GM20431 (cell line): ENCODE measurements at regions not wholly inside any gene's neighbourhood (a gene's known extent, or its start where the extent isn't known, plus 50 kb on each side); places are given as distances from the start of the nearest gene placed in this dataset.
"Not testable (repeated sequence)": the region's sequence is repeated elsewhere in the genome, so short reads cannot be mapped to it uniquely, and the experiment has no call there.

Source experiments
- in situ Hi-C: fragments of 300-500 bp; cut with MseI, MboI; formaldehyde crosslinking; loops from one replicate; pipeline ENCODE4 v1.15.0; 2020; ENCODE audit warnings: low sequenced_read_pairs; ENCODE audit not compliant: unreplicated experiment

DNA sequence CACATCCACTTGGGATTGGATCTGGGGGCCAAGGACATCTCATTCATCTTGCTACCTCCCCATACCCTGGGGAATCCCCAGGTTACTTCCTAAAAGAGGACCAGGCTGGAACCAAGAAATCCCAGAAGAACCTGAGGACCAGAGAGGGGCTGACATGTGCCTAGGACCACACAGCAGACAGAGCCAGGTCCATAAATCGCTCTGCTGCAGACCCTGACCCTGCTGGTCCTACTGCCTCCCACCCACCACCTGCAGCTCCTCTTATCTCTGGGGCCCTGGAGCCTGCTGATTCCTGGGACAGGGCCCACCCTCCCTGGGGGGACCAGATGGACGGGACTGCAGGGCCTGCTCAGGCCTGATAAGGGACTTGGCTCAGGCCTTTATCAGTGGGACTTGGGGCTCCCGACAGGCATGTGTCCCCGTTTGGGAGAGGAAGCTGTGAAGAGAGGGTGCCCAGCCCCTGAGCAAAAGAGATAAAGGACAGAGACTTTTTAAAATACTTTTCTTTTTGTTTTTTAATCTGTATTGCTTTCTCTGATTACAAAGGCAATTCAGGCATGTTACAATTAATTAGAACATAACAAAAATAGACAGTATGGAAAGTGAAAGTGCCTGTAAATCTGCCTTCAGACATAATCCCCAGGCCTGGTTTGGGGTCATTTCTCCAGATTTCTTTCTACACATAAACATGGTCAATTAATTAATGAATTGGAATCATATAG is 101.3 kb upstream of the LARP1 start:
- in situ Hi-C loops: no loop called here

DNA sequence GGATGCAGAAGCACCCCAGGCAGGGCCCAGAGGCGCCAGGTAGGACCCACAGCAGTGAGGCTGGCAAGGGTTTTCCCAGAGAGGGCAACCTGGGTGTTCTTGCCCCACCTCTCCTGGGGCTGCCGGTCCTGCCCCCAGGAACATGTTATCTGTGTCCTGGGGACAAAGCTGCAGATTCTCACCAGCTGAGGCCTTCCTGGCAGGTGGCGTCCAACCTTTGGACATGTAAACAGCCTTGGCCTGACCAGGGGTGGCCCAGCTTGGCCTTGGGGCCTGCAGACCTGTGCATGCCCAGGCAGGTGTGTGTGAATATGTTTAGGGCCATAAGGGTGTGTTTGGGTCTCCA is 101.8 kb upstream of the LARP1 start:
- in situ Hi-C loops: no loop called here

DNA sequence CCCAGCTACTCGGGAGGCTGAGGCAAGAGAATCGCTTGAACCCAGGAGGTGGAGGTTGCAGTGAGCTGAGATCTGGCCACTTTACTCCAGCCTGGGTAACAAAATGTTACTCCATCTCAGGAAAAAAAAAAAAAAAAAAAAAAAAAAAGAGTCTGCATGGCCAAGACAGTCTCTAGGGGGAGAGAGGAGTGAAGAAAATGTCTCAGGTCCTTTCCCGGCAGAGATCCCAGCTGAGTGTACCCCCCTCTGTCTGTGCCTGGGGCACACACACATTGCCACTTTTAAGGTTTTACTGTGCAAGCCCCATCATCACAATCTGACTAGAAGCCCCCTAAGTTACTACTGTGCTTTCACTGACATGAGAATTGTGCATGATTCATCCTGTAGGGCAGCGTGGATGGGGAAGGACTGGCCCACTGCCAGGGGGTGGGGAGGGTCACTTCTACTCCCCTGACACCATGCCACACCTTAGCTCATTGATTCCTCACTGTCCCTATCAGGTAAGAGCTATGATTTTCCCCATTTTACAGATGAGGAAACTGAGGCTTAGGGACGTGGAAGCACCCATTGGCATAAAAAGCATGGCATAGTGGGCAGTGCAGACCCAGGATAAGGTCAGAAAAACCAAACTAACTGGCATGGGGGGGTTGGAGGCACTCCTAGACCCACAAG is 102.3 kb upstream of the LARP1 start:
- in situ Hi-C loops: no loop called here

DNA sequence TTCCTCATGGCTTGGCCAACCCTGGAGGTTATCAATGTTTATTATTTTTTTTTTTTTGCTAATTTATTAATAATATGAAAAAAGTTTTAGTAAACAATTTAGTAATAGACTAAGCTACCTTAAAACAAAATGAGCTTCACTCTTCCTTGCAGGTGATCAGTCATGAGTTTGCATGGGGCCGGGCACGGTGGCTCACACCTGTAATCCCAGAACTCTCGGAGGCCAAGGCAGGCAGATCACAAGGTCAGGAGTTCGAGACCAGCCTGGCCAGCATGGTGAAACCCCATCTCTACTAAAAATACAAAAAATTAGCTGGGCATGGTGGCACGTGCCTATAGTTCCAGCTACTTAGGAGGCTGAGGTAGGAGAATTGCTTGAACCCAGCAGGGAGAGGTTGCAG is 103.4 kb upstream of the LARP1 start:
- in situ Hi-C loops: not testable (repeated sequence)

DNA sequence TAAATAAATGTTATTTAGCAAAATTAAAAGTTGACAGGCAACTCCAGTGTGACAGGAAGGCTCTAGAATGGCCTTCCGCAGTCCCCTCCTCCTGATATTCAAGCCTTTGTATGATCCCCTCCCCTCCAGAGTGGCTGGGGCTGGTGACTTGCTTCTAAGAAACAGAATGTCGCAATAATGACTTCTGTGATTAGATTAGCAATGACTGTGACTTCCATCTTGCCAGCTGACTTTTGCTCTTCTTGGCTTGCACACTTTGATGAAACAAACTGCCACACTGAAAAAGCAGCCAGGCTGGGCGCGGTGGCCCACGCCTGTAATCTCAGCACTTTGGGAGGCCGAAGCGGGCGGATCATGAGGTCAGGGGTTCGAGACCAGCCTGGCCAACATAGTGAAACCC is 106.5 kb upstream of the LARP1 start:
- in situ Hi-C loops: loop anchor here (25.0 kb wide), 1 partner anchor 164 kb away; no protein-coding TSS in a partner anchor

DNA sequence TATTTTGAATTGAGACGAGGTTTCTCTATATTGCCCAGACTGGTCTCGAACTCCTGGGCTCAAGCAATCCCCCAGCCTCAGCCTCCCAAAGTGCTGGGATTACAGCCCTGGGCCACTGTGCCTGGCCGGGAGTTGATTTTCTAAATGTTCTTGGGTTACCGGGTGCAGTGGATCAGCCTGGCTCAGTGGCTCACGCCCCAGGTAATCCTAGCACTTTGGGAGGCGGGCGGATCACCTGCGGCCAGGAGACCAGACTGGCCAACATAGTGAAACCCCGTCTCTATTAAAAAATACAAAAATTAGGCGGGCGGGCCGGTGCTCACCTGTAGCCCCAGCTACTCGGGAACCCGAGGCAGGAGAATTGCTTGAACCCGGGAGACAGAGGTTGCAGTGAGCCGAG is 106.9 kb upstream of the LARP1 start:
- in situ Hi-C loops: loop anchor here (25.0 kb wide), 1 partner anchor 164 kb away; no protein-coding TSS in a partner anchor

DNA sequence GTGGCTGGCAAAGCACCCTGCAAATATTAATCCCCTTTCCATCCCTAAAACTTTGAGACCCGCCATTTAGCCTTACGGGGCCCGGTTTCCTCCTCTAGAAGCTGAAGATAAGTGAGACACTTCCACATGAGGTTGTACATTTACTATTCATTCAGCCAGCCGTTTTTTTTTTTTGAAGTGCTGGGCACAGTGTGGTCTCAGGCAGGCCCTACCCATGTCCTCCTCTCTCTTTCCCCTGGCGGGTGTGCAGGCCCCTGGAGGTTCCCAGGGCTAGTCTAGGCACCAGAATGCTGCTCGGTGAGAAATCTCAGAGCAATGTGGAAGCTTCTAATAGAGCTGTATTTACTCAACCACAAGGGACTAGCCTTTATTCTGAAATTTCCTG is 107.4 kb upstream of the LARP1 start:
- in situ Hi-C loops: loop anchor here (25.0 kb wide), 1 partner anchor 165 kb away; no protein-coding TSS in a partner anchor

DNA sequence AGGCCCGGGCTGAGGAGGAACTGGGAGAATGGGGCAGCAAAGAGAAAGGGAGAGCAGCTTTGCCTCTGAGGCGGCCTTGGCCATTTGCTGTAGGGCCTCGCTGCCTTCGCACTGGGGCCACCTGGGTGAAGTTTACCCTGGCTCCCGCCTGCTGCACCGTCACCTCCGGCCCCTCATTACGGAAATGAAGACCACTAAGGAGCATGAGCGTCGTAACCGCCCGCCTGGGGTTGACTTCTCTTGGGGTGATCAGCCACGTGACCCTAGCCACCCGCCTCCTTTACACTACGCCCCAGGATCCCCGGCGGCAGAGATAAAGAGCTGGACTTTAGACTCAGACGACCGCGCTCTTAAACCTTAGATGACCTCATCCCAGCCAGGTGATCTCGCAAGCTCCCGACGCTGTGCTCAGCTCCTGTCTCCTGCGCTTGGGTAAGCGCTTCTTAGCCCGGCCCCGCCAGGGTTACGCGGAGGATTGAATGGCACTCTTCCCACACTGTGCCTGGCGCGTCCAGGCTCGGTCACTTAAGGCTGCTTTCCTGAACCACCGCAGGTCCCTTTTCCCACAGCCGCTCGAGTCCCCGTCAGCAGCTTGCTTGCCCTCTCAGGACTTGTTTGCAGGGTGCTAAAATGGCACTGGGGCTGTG is 107.9 kb upstream of the LARP1 start:
- in situ Hi-C loops: loop anchor here (25.0 kb wide), 1 partner anchor 165 kb away; no protein-coding TSS in a partner anchor

DNA sequence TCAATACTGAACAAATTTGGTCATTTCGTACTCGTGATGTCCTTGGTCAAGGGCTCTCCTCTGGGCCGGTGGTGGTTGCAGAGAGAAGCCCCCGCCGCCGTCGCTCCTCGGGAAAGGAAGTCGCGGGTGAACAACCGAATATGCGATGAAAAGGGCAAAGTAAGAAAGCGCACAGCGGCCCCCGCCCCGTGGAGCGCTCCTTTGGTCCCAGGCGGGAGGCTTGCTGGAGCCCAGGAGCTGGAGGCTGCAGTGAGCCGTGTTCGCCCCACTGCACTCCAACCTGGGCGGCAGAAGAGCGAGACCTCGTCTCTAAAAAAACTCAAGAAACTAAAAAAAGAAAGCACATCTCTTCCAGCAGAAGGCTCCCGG is 108.4 kb upstream of the LARP1 start:
- in situ Hi-C loops: loop anchor here (25.0 kb wide), 1 partner anchor 166 kb away; no protein-coding TSS in a partner anchor

DNA sequence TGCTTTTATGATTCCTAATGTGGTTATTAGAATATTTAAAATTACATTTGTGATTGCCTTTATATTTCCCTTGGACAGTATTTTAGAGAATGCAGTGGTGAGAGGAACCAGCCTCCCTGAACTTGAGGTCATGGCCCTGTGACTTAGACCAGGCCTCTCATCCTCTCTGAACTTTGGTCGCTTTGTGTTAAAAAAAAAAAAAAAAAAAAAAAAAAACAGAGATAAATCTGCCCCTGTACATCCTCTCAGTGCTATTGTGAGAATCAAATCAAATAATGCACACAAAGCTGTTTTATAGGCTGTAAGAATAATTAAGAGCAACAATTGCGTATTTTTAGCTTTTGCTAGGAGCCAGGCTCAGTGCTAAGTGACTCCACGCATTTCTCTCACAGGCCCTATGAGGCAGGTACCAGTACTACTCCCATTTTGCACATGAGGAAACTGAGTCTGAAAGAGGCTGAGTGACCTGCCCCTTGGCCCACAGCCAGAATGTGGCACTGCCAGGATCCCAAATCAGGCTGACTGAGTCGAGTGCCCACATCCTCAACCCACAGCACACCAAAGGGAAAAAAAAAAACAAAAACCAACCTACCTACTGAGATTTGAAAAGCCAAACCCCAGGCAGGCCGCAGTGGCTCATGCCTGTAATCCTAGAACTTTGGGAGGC is 110.3 kb upstream of the LARP1 start:
- in situ Hi-C loops: loop anchor here (25.0 kb wide), 1 partner anchor 167 kb away; no protein-coding TSS in a partner anchor

DNA sequence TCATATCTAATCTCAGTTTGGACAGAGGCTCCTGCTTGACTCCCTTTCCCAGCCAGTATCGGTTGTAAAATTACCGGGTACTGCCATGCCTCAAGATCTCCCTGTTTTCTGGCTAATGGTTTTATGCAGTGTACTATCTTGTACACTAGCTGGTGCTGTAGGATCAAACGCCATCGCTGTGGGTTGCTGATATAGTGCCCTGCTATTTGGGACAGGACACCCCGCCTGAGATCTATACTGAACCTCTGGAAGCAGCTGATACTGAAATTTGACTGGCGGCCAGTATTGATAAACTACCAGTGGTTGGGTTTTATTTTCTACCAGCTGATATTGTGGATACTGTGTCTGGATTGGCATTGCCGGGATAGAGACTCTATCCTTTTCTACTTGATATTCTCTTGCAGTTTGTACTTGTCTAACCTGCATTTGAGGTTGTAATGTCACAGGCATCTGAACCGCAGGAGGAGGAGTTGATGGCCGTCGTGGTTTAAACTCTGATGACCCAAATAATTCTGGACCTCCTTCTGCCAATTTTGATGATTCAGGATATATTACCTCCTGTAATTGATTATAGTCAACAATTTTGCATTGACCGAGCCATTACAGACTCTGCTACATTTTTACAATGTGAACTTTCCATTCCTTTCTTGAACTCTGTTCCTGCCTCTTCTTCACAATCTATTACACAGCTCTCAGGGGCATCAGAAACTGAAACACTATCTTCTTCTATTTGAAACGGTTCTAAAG is 112.5 kb upstream of the LARP1 start:
- in situ Hi-C loops: loop anchor here (25.0 kb wide), 1 partner anchor 170 kb away; no protein-coding TSS in a partner anchor

DNA sequence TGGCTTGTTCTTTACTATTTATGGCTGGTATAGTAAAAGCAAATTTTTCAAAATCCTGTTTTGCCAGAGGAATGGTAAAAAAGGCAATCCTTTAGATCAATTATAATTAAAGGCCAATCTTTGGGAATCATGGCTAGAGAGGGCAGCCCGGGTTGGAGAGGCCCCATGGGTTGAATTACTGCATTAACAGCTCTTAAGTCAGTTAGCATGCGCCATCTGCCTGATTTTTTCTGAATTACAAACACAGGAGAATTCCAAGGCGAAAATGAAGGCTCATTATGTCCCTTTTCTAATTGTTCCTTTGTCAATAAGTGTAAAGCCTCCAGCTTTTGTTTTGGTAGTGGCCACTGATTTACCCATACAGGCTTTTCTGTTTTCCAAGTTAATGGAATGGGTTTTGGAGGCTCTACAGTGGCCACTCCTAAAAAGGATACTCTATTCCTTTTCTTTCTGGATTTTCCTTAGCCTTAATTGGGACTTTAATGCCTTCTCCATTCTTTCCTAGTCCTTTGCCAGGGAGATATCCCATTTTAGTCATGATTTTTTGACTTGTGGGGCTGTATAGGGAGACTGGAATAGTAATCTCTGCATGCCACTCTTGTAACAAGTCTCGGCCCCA is 114.9 kb upstream of the LARP1 start:
- in situ Hi-C loops: loop anchor here (25.0 kb wide), 1 partner anchor 172 kb away; no protein-coding TSS in a partner anchor

DNA sequence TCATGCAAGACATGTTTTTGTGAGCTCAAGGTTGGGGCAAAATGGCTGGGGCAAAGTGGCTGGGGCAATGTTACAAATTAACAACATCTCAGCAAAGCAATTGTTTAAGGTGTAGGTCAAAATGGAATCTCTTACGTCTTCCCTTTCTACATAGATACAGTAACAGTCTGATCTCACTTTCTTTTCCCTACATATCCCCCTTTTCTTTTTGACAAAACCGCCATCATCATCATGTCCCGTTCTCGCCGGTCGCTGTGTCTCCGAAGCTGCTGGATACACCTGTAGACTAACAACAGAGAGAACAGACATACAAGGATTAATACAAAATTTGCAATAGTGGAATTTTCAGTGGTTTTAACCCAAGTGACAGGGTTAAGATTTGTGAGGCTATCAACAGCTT is 118.4 kb upstream of the LARP1 start:
- in situ Hi-C loops: loop anchor here (25.0 kb wide), 1 partner anchor 176 kb away; no protein-coding TSS in a partner anchor

DNA sequence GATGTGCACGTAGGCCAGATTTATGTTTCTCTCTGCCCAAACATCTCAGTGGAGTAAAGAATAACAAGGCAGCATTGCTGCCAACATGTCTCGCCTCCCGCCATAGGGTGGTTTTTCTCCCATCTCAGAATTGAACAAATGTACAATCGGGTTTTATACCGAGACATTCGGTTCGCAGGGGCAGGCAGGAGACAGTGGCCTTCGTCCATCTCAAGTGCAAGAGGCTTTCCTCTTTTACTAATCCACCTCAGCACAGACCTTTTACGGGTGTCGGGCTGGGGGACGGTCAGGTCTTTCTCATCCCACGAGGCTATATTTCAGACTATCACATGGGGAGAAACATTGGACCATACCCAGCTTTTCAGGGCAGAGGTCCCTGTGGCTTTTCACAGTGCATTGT is 118.9 kb upstream of the LARP1 start:
- in situ Hi-C loops: loop anchor here (25.0 kb wide), 1 partner anchor 176 kb away; no protein-coding TSS in a partner anchor

DNA sequence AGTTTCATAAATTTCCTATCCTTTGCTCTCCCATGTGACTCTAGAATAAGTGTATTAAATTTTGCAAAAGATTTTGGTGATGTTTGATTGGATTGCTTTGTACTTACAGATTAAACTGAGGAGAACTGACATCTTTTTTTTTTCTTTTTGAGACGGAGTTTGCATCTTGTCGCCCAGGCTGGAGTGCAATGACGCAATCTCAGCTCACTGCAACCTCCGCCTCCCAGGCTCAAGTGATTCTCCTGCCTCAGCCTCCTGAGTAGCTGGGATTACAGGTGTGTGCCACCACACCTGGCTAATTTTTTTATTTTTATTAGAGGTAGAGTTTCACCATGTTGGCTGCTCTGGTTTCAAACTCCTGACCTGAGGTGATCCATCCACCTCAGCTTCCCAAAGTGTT is 121.4 kb upstream of the LARP1 start:
- in situ Hi-C loops: loop anchor here (25.0 kb wide), 1 partner anchor 179 kb away; no protein-coding TSS in a partner anchor

DNA sequence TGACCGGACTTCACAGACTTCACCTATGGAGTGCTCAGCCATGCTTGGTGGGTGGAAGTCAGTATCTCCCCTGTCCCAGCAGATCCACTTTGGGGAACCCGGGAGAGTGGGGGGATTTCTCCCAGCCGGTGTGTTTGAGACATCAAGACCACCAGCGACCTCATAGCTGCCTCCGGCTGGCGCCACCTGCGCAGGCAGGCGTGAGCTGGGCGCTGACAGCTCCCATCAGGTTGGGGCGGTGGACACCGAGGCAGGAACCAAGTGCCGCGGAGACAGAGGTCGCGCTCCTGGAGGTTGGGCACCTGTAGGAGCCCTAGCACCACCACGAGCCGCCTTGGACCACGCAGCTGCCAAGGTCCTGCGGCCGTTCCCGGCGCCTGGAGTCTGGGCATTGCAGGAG is 124.0 kb upstream of the LARP1 start:
- in situ Hi-C loops: loop anchor here (25.0 kb wide), 1 partner anchor 181 kb away; no protein-coding TSS in a partner anchor

DNA sequence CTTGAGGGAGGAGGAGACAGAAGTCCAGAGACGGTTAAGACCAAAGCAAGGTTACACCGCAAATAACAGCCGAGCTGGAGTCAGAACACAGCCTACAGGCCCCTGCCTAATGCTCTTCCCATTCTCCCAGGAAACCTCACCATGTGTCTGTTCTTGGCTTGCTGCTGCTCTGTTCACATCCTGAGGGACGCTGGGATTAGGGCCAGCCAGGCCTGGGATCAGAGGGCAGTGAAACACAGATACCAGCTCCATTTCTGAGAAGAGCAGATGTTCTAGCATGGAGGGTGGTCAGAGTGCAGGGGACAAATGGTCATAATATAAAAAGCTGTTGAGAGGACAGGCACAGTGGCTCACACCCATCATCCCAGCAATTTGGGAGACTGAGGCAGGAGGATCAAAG is 124.8 kb upstream of the LARP1 start:
- in situ Hi-C loops: loop anchor here (25.0 kb wide), 1 partner anchor 182 kb away; no protein-coding TSS in a partner anchor

DNA sequence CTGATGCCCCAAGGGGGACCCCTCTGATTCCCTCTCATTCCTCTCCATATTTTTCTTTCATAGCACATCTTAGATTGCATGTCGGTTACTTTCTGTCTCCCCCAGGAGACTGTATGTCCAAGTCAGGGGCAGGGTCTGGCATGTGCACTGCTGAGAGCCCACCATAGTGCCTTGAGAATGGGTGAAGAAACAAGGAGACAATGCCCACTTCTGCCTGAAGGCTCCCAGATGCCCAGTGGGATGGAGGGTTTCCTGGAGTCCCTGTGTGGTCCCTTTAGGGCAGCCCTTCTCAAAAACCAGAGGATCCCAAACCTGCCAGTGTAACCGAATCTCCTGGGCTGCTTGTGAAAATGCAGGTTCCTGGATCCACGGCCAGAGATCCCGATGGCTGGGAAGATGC is 126.5 kb upstream of the LARP1 start:
- in situ Hi-C loops: loop anchor here (25.0 kb wide), 1 partner anchor 184 kb away; no protein-coding TSS in a partner anchor
